C4-2B (cell line): ENCODE measurements at regions not wholly inside any gene's neighbourhood (a gene's known extent, or its start where the extent isn't known, plus 50 kb on each side); places are given as distances from the start of the nearest gene placed in this dataset.

Experiments used
- H3K27ac ChIP-seq: fragments of 450-650 bp; 2 replicates; pipeline ENCODE4 v1.5.1; 2017
- ZFX ChIP-seq: fragments of 450-650 bp; IDR thresholded peaks from 2 replicates; pipeline ENCODE4 v1.6.1; 2017
- TF ChIP-seq, protein P1 (sequence below): fragments of 450-650 bp; conservative IDR thresholded peaks from 2 replicates; pipeline ENCODE4 v1.5.1; 2017; ENCODE audit warnings: mild to moderate bottlenecking

DNA sequence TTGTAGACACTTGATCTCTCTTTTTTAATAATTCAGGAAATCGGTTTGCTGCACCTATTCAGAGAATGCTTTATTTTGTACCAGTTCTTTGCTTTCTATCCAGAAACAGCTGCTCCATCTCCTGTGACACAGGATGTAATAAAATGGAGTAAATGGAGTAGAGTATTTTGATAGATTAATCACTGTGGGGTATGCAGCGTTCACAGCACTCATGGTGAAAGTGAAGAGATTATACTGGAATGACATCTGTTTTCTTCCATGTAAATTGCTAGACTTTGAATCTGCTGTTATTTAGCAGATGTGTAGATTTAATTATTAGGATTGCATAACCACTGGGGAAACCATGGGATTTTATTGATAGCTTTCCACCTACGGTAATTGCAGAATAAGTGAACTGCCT is 227.3 kb upstream of the ARHGAP42 start:
- TF ChIP-seq ZFX, result no peak
- TF ChIP-seq, protein P1, sequence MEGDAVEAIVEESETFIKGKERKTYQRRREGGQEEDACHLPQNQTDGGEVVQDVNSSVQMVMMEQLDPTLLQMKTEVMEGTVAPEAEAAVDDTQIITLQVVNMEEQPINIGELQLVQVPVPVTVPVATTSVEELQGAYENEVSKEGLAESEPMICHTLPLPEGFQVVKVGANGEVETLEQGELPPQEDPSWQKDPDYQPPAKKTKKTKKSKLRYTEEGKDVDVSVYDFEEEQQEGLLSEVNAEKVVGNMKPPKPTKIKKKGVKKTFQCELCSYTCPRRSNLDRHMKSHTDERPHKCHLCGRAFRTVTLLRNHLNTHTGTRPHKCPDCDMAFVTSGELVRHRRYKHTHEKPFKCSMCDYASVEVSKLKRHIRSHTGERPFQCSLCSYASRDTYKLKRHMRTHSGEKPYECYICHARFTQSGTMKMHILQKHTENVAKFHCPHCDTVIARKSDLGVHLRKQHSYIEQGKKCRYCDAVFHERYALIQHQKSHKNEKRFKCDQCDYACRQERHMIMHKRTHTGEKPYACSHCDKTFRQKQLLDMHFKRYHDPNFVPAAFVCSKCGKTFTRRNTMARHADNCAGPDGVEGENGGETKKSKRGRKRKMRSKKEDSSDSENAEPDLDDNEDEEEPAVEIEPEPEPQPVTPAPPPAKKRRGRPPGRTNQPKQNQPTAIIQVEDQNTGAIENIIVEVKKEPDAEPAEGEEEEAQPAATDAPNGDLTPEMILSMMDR, result no peak
- no peak overlapping the region for H3K27ac ChIP-seq

DNA sequence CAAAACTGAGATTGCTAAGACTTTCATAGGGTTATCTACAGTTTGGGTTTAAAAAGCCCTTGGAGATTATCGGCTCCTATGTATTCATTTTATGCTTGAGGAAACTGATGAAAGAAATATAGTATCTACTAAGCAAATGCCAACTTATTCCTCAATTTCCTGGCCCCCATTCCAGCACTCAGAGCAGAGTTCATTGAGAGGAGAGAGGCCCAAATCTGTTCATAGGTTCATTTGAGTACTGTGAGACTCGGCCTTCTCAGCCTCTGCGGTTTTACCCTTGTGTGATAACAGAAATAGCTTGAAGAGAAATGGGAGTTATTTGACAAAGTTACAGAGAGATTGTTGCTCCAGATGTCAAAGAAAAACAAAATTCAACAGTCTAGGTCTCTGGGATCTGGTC is 226.7 kb upstream of the ARHGAP42 start:
- no peak overlapping the region for H3K27ac ChIP-seq
- TF ChIP-seq, protein P1, result no peak
- no peak for TF ChIP-seq ZFX

DNA sequence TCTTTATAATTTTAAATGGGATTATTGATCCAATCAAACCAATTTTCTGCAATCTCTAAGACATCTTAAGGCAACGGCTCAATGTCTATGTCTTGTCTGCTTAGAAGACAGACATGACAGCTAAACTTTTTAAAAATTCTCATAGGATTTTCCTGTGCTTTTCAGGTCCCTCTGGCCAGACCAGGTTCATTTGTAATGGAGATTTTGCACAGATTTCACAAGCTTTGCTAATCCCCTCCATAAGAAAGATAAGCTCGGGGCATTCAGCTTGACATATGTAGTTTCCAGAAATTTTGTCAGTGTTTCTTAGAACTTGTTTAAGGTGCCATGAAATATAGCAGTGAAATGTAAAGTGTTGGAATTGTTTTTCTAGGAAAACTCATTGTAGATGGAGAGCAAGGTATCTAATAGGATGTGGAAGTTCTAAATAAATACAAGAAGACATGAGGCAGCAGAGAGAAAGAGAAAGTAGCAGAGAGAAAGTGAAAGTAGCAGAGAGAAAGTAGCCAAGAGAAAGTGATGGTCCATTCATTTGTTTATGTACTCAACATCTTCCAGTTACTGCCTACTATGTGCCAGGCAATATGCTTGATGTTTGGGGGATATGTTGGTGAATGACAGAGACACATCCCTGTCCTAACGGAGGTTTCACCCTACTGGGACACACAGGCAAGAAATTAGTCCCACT is 219.1 kb upstream of the ARHGAP42 start:
- H3K27ac ChIP-seq, result no peak overlapping the region
- no peak for TF ChIP-seq ZFX
- TF ChIP-seq, protein P1, result no peak

DNA sequence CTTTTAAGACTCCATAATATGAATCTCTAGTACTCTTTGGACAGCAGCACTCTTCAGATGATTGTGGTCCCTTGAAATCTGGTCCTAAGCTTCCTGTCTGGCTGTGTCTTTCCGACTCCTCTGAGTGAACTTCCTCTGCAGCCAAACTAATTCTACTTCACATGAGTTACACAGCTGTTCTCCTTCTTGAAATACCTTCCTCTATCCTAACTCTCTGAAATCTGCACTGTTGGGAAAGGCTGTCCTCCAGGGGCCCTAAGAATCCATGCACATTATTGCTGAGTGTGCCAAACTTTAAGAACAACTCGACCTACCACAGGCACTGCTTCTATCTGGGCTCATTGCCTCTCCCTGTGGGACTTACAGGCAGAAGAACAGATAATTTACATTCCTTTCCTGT is 217.3 kb upstream of the ARHGAP42 start:
- no peak overlapping the region for H3K27ac ChIP-seq

DNA sequence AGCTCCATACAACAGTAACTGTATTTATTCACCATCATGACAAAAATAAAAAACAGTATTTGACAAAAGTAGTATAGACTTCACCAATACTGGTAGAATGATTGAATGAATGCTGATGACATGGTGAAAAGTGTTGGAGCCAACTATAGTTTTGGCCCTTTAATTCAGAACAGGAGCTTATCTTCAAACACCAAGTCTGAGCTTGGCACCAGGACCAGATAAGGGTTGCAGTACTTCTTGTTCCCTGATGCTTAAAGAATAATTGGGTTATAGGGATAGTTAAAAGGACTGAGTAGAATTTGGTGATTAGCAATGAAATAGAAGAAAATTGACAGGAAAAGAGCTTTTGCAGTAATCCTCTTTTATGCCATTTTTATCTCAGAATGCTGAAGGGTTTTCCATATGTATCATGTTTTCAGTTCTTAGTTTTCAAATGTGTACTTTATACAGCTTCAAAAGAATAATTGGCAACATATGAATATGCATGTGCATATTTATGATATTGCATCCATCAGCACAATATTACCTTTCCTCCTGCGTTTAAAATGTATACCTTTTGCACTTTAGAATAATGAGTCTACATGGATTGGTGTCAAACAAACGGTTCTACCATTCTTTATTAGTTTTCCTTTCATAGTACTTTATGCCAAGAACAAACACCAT is 214.2 kb upstream of the ARHGAP42 start:
- H3K27ac ChIP-seq, result no peak overlapping the region
- TF ChIP-seq ZFX, result no peak
- TF ChIP-seq, protein P1, result no peak

More for the DNA sequence above, 217.3 kb upstream of the ARHGAP42 start:
- TF ChIP-seq ZFX, result no peak
- TF ChIP-seq, protein P1, result no peak

DNA sequence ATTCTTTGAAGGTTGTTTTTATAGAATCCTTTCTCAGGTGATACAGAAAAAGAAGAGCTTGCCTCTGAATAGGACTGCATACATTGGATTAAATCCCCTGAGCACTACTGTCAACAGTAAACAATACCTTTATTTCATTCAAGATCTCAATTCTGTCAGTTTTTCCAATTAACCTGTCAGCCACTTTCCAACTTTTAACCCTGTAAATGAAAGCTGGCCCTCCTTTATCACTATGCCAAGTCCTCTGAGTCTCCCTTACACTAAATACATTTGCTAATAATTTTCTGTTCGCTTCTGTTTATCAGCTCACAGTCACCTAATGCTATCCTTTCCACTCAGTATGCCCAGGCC is 213.7 kb upstream of the ARHGAP42 start:
- no peak for TF ChIP-seq ZFX
- TF ChIP-seq, protein P1, result no peak
- H3K27ac ChIP-seq, result no peak overlapping the region

DNA sequence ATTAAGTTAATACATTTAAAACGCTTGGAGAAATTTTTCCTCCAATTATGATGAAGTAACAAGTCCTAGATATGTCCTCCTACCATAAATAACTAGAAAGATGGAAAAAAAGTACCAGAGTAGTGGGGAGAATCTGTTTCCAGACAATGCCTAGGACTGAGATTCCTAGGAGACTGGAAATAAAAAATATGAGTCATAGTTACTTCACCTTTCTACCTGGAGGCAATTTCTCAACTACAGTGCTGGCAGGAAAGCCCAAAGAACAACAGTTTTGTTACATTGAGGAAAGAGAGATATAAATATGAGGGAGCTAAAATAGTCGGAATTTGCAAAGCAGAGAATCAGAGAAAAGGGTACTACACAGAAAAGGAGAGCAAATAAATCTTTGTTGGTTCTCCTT is 202.1 kb upstream of the ARHGAP42 start:
- TF ChIP-seq ZFX, result no peak
- TF ChIP-seq, protein P1, result no peak
- no peak overlapping the region for H3K27ac ChIP-seq
